Nucleus accumbens (tissue), 56 donors: ENCODE measurements at regions not wholly inside any gene's neighbourhood (a gene's known extent, or its start where the extent isn't known, plus 50 kb on each side); places are given as distances from the start of the nearest gene placed in this dataset.

Experiments used
- DNase-seq, 56 donors: peaks; one replicate each; lab custom pipeline; 2025; lab: John Stamatoyannopoulos, UW

DNA sequence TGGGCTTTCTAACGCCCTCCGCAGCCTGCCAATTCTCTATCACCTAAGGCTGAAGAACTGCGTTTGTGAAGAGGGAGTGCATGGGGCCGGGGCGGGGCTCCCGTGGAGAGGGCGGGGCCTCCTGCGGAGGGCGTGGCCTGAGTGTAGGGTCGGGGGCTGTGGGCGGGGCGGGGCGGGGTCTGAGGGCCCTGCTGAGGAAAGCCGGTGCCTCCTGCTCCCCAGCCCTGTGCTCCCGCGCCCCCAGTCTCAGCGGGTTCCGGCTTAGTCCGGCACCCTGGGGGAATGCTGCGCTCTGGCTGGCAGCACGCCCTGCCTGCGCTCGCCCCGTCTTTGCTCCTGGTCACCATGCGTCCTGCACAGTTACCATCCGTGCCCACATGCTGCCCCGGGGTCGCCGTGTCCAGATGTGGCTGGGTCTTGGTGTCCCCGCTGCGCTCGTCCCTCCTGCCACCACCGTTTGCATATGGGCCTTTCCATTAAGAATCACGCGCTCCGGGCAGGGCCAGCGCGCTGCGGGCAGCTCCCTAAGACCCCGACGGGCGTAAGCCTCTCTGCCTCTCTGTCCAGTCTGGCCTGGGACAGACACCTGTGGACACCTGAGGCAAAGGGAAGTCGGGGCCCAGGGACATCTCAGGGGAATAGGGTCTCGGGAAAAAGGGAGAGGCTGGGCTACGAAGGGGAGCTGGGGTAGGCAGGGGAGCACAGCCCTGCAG, 144.0 kb upstream of the RET start:
- peak in 1 of 56 donors; percentile 35 for DNase-seq

DNA sequence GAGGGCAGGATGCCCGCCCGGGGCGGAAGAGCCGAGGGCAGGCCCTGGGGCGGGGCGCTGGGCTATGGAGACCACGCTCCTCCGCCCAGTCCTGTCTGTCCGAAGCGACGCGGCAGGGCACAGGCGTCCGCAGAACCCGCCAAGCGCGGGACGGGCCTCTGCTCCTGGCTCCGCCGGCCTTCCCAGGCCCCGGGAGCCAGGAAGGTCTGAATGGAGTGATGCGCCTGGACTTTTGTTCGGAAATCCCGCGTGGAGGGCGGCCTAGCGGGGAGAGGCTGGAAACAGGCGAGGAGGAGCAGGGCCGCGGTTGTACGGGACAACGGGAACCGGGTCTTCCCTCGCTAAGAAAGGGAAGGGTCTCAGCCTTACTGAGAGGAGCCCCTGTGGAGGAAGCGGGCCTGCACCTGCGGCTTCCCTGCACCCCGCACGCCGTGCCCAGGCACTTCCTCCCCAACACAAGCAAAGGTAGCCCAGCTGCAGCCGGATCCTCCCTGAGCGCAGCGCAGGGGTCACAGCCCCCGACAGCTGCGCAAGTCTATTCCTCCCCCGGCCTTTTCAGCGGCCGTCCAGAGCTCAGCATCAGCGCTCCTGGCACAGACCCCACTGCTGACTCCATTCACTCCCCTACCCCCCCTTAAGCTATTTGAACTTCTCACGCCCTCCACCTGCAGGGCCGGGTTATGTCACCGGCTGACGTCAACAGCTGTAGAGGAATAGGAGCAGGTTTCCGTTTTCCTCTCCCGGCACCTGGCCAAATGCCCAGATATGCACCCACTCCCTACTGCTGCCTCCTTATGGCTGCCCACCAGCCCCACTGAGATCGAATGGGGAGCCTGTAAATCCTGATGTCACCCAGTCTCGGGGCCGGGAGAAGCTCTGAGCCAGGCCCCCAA, 143.2 kb upstream of the RET start:
- peak in 1 of 56 donors; percentile 24 for DNase-seq

DNA sequence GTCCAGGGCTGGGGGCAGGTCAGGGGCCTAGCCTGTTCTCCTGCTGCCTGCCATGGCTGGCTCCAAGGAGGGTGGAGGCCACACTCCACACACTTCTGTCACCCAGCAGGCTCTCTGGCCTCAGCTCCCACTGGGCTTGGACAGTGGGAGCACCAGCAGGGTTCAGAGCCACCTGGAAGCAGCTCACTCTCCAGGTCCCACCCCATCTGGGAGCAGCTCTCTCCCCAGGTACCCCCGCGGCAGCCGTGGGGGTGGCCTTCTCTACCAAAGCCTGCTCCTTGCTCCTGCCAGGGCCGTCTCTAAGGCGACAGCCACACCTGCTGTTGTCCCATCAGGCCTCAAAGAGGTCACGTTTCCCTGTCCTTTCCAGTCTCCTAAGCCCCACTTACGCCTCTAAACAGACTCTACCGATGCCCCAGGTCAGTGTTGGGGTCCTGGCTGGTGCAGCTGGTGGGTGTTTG, 142.5 kb upstream of the RET start:
- DNase-seq, result no peak

DNA sequence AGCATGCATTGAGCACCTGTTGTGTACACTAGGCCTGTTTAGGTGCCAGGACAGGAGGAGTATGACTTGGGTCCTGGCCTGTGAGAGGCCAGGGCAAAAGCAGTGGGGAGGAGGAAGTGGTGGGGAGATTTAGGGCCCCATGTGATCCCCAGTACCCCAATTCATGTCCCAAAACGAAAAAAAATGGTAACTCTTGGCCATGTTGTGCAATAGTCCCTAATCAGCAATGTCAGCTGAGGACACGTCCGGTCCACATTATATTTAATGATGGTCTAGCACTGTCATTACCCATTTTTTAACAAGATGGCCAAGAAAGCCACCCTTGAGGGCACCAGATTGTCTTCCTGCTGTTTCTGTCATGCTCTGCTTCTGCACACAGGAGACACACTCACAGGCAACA, 142.0 kb upstream of the RET start:
- no peak for DNase-seq

DNA sequence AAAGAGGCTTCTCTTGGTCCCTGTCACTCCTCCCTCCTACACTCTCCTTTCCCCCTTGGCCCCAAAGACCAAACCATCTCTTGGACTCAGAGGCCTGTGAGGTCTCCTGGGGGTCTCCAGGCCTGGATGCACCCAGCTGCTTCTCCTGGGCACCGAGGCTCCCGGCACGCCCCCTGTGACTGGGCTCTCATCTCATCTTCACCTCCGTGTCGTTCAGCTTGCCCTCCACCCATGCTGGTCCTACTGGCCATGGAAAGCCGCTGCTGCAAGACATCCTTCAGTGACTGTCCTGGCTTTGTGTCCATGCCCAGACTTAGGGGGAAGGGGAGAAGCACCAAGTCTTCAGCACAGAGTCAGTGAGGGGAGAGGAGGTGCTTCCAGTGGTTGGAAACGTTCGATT, 141.4 kb upstream of the RET start:
- no peak for DNase-seq

DNA sequence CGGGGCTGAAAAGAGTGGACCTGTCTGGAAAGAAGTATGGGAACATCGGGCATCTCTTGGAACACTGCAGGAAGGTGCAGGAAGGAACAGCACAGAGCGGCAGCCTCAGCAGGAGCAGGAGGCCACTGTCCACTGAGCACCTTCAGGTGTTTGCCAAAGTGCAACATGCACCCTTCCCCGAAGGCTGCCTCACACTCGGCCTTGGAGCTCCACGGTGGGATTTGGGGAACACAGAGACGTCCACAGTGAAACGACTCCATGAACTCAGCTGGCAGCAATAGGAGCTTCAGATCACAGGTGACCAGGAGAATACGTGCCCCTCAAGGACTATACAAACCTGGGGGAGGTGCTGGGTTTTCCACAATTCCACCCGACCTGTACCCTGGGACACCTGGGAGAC, 140.3 kb upstream of the RET start:
- no peak for DNase-seq

DNA sequence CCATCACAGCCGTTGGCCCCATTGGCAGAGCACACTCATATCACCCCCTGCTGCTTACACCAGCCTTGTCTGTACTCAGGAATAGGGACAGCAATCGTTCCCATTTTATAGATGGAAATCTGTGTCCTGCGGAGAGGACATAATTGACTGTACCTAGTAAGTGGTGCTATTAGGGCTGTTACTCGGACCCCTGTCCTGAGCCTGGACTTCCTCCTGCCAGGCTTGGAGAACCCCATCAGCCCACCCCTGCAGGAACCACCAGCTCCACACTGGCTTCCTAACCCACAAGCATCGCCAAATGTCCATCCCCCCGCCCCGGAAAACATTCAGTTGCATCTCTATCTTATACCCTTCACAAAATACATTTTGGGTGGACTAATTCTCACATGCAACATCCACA, 139.8 kb upstream of the RET start:
- DNase-seq, result no peak

DNA sequence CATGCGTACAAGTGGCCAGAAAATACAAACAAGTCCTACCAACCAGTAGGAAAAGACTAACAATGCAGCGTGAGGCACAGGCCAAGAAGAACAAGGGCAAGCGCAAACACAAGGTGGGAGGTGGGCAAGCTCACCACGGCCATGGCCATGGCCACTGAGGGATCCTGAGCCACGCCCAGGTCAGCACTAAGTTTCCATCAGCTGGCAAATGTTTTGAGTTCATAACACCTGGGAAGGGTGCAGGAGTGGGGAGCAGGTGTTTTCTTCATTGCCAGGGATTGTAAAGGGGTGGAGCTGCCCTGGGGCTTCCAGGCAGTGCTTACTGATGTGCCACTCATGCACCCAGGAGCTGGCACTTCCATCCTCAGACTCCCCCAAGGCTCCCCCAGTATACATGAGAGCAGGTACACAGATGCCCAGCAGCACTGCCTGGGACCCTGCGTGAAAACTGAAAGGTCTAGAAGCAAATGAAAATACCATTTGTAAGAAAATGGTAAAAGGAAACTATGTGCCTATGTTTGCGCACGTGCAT, 139.2 kb upstream of the RET start:
- DNase-seq, result no peak

DNA sequence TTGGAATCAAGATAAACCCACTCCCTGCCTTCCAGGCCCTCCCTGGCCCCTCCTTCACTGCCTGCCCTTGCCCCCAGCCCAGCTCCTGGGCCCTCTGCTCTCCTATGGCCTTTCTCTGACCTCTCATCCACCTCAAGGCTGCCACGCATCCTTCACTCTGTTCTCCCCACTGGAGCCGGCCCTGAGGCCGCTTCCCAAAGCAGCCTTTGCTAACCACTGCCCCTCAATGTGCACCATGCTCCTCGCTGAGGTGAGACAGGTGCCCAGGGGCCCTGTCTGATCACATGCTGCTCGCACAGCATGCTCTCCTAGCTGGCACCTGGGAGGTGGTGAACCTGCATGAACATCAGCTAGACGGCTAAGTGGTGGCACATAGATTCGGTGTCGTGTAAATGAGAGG, 138.5 kb upstream of the RET start:
- DNase-seq, result no peak

DNA sequence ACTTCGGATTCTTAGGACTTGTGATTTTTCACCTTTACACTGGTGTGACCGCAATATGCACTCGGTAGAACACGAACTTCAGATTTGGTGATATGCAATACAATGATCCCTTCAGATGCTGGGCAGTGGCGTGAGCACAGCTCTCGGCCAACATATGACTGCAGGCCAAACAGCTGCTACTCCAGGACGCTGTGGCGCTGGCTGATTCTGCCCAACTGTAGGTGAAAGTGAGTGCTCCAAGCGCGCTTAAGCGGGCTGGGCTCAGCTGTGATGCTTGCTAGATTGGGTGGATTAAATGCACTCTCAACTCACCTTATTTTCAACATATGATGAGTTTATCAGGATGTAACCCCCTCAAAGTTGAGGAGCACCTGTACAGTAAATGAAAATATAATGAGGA, 137.6 kb upstream of the RET start:
- DNase-seq, result no peak

DNA sequence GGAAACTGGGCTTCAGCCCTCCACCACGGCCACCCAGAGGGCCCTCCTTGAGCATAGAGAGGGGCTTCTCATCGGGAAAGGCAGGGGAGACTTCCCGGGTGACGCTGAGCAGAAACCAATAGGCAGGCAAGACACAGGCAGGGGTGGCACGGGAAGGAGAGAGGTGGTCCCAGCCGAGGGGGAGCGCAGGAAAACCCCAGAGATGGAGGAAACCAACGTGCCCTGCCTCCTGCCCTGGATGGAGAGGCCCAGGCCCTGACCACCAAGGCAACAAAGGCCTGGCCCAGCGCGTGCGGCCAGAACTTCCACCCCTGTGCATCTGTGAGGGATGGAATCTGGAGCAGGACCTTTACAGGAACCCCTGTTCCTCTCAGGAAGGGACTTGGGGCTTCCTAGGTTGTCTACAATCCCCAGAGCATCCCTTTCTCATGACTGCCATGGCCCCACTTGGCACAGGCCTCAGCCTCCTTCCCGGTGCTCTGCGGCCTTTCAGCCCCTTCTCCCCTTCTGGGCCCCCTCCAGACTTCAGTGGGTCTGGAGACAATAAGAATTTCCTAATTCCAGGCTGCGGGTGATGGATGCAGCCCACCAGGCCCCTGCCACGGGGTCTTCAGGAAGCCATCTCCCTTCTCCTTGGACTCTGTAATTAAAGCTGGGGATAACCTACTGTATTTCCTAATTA, 137.0 kb upstream of the RET start:
- no peak for DNase-seq

DNA sequence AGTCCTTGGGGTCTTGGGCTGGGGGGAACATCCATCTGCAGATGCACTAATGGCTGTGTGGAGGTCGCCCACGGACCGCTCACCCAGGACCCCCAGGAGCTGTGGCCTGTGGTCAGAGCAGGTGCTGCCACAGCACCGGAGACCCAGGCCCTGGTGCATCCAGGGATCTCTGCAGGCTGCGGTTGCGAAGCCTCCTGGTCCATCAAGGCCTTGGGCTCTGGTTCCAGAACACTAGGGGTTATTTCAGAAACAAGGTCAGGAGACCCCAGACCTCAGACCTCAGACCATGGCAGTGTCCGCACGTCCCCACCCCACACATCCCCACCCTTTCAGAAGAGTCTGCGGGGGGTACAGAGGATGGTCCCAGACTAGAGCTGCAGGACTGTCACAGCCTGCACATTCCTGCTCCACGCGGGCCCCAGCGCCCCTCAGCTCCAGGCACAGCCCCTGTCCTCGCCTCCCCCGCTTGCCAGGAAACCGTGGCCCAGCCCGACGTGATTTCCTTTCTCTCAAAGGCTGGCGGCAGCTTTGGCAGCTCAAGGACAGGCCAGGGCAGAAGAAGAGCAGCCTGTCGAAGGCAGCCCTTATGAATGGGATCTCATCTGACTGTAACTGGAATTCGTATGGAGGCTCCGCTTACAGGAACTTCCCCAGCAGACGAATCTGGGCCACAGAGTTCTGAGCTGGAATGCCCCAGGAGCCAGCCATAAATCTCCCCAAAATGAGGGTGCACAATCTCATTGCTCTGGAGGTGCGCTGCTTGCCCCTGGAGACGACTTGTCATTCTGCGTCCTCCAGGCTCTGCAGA, 136.2 kb upstream of the RET start:
- no peak for DNase-seq

DNA sequence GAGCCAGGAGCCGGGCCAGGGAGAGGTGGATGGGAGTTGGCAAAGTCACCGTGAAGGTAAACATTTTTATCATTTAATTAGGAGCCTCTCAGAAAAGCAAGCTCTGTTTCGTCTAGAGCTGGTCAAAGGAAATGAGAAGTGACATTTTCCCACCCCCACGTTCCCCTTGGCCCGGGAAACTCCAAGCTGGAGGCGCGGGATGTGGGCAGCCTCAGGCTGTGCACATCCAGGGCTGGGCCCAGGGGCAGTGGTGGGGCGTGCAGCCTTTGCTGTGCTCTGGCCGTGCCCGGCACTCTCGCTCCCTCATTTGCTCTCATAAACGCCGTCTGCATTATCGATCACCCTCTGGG, 135.6 kb upstream of the RET start:
- DNase-seq, result no peak

DNA sequence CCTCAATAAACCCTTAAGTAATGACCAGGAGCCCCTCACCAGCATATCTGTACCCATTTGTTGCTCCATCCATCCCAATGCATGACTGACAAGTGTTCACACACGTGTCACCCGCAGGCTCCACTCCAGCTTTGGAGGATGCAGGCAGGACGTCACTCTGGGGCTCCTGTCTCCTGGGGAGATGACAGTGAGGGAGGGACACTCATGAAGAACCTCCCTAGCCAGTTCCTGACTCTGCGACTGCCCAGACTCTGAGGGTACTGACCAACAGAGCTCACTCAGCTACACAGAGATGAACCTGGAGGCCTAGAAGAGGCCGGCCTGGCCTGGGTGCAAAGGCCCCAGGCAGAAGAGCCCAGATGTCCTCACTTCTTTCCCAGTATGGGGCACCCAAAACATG, 135.1 kb upstream of the RET start:
- no peak for DNase-seq

DNA sequence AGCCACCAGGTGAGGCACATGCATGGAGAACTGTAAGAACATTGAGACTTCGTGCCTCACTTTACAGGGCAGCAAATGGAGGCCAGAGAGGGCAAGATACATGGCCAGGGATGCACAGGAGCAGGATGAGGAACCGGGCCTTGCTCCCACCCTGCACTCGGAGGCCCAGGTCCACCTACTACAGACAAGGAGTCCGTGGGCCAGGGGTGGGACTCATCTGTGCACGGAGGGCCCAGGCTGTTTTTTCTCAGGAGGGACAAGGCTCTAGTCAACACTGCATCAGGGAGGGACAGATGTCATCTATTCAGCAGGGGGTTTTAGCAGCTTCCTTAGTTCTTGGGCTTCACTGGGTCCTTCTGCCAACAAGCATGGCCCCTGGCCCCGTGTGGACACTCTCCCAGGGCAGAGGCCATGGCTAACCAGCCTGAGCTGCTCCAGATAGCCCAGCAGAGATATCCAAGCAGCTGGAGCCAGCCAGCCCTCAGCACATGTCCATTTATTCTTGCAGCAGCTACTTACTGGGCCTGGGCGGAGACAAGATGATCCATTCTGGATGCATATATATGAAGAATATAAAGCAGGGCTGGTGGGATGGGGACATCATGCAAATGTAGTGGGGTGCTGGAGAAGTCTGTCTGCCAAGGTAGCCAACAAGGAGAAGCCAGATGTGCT, 134.5 kb upstream of the RET start:
- no peak for DNase-seq

DNA sequence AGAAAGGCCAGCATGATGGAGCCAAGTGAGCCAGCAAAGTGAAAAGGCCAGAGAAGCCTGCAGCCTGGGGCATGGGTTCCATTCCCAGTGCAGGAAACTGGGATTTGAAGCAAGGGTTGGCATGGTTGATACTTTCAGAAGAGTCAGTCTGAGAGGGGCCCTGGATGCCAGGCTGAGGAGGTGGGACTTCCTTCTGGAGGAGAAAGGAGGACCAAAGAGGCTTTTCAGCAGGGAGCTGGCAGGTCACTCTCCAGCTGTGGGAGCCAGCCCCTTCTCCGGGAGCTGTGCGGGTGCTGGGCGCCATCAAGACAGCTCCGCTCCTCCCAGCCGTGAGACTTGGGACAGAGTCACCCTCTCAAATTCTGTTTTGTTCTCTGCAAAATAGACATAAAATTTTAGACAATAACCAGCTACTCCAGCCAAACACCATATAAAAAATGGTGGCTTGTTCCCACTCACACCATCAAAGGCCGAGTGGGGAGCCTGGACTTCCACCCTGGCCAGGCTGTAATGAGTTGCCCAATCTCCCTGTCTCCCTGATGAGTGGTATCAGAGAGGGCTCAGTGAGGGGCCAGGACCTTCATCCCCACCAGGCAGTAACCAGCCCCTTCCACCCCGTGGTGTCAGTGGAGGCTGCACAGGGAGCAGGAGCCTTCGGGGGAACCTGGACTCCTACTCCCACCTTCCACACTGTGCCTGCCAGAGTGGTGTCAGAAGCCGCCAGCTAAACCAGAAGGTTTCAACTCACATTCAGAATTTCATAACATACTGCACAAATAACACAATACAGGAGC, 133.6 kb upstream of the RET start:
- no peak for DNase-seq

DNA sequence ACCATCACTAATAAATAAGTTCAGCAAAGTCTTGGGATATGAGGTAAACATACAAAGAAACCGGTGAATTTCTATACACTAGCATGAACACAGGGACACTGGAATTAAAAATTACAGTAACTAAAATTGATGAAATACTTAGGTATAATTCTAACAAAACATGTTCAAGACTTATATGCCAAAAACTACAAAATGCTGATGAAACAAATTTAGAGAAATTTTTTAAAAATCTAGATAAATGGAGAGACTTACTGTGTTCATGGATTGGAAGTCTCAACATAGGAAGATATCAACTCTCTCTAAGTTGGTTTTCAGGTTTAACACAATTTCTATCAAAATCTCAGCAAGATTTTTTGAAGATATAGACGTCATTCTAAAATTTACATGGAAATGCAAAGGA, 128.8 kb upstream of the RET start:
- DNase-seq, result no peak

DNA sequence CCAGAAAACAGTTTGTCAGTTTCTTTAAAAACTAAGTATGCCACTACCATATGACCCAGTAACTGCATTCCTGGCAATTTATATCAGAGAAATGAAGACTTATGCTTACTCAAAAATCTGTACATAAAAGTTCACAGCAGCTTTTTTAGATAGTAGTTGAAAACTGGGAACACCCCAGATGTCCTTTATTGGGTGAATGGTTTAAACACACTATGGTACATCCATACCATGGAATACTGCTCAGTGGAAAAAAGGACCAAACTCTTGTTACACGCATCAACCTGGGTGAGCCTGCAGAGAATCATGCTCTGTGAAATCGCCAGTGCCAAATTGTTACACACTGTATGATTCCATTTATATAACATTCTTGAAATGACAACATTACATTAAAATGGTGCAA, 127.6 kb upstream of the RET start:
- no peak for DNase-seq
